GM21529 (cell line): ENCODE measurements at regions not wholly inside any gene's neighbourhood (a gene's known extent, or its start where the extent isn't known, plus 50 kb on each side); places are given as distances from the start of the nearest gene placed in this dataset.
"Not testable (repeated sequence)": the region's sequence is repeated elsewhere in the genome, so short reads cannot be mapped to it uniquely, and the experiment has no call there.

Experiments
- ATAC-seq: cut with Tn5 transposase; IDR thresholded peaks from one replicate; pipeline ENCODE4 v1.9.1; 2021; ENCODE audit not compliant: unreplicated experiment

- ATAC-seq: no peak
Observed at GRCh38 chr2:53058526-53058925, 709.1 kb upstream of the CHAC2 start.

GRCh38 chr2:53053937-53054336 lies 713.7 kb upstream of the CHAC2 start:
- ATAC-seq: no peak

- ATAC-seq: no peak
Observed at GRCh38 chr2:53051157-53051556, 716.4 kb upstream of the CHAC2 start.

GRCh38 chr2:53040536-53041229 lies 726.9 kb upstream of the CHAC2 start:
- no peak for ATAC-seq

GRCh38 chr2:53036196-53036595 lies 731.4 kb upstream of the CHAC2 start:
- ATAC-seq: no peak

GRCh38 chr2:53035153-53035552 lies 732.5 kb upstream of the CHAC2 start:
- ATAC-seq: no peak

GRCh38 chr2:53033411-53033810 lies 734.2 kb upstream of the CHAC2 start:
- ATAC-seq: no peak

- no peak for ATAC-seq
Observed at GRCh38 chr2:53028746-53029423, 738.7 kb upstream of the CHAC2 start.

GRCh38 chr2:53028225-53028624 lies 739.4 kb upstream of the CHAC2 start:
- ATAC-seq: no peak

- ATAC-seq: not testable (repeated sequence)
Observed at GRCh38 chr2:53022248-53022647, 745.4 kb upstream of the CHAC2 start.

GRCh38 chr2:53021828-53022227 lies 745.8 kb upstream of the CHAC2 start:
- no peak for ATAC-seq

GRCh38 chr2:53021292-53021691 lies 746.3 kb upstream of the CHAC2 start:
- no peak for ATAC-seq

- no peak for ATAC-seq
Observed at GRCh38 chr2:53018825-53019425, 748.7 kb upstream of the CHAC2 start.

- no peak for ATAC-seq
Observed at GRCh38 chr2:53006980-53007379, 760.6 kb upstream of the CHAC2 start.

- ATAC-seq: no peak
Observed at GRCh38 chr2:53004413-53004812, 763.2 kb upstream of the CHAC2 start.

- no peak for ATAC-seq
Observed at GRCh38 chr2:52995424-52995823, 772.2 kb upstream of the CHAC2 start.

GRCh38 chr2:52976143-52976949 lies 791.3 kb upstream of the CHAC2 start:
- ATAC-seq: no peak

- ATAC-seq: no peak
Observed at GRCh38 chr2:52974127-52974526, 793.5 kb upstream of the CHAC2 start.

- ATAC-seq: no peak
Observed at GRCh38 chr2:52970642-52971041, 797.0 kb upstream of the CHAC2 start.

- ATAC-seq: no peak
Observed at GRCh38 chr2:52968043-52968442, 799.6 kb upstream of the CHAC2 start.

- no peak for ATAC-seq
Observed at GRCh38 chr2:52964916-52965530, 802.6 kb upstream of the CHAC2 start.
